ENCODE measurements at regions not wholly inside any gene's neighbourhood (a gene's known extent, or its start where the extent isn't known, plus 50 kb on each side); places are given as distances from the start of the nearest gene placed in this dataset.

GRCh38 chr4:43959976-43960375, 488.6 kb downstream of the KCTD8 start:
- TF ChIP-seq CTCF (IDR thresholded peaks at IDR 0.05) (no peak), EP300 (IDR thresholded peaks at IDR 0.05) (no peak)
